ENCODE measurements at regions not wholly inside any gene's neighbourhood (a gene's known extent, or its start where the extent isn't known, plus 50 kb on each side); places are given as distances from the start of the nearest gene placed in this dataset.

GRCh38 chr14:70269582-70269981, 80.8 kb upstream of the SLC8A3 start:
- Mint-ChIP-seq H3K4me3 (no peak overlapping the region), H3K27me3 (no peaks in the 10 kb centered on the region), H3K4me1 (ENCODE audit: unreplicated experiment) (no peaks in the 10 kb centered on the region), H3K27ac (no peak overlapping the region), H3K9me3 (no peaks in the 10 kb centered on the region), H3K36me3 (no peaks in the 10 kb centered on the region)
- DNase-seq (ENCODE audit: extremely low spot score, unreplicated experiment) = no peak
- no peak for TF ChIP-seq CTCF (conservative IDR thresholded peaks at IDR 0.05)

- TF ChIP-seq CTCF (conservative IDR thresholded peaks at IDR 0.05) = no peak
- Mint-ChIP-seq H3K4me1 (ENCODE audit: unreplicated experiment) (no peaks in the 10 kb centered on the region), H3K9me3 (no peaks in the 10 kb centered on the region), H3K36me3 (no peaks in the 10 kb centered on the region), H3K4me3 (no peak overlapping the region), H3K27ac (no peak overlapping the region), H3K27me3 (no peaks in the 10 kb centered on the region)
- DNase-seq (ENCODE audit: extremely low spot score, unreplicated experiment) = no peak
Observed at GRCh38 chr14:70268760-70269159, 80.0 kb upstream of the SLC8A3 start.

GRCh38 chr14:70266157-70266556, 77.4 kb upstream of the SLC8A3 start:
- H3K27ac Mint-ChIP-seq = no peak overlapping the region
- TF ChIP-seq CTCF (conservative IDR thresholded peaks at IDR 0.05) = no peak

GRCh38 chr14:70265422-70265821, 76.7 kb upstream of the SLC8A3 start:
- no peak for TF ChIP-seq CTCF (conservative IDR thresholded peaks at IDR 0.05)
- Mint-ChIP-seq H3K4me1 (ENCODE audit: unreplicated experiment) (no peaks in the 10 kb centered on the region), H3K27ac (no peak overlapping the region), H3K9me3 (no peaks in the 10 kb centered on the region), H3K4me3 (no peak overlapping the region), H3K27me3 (peaks cover 6% of the 10 kb centered on the region), H3K36me3 (no peaks in the 10 kb centered on the region)
- no peak for DNase-seq (ENCODE audit: extremely low spot score, unreplicated experiment)

More at GRCh38 chr14:70266157-70266556, 77.4 kb upstream of the SLC8A3 start:
- Mint-ChIP-seq H3K9me3 (no peaks in the 10 kb centered on the region), H3K4me1 (ENCODE audit: unreplicated experiment) (no peaks in the 10 kb centered on the region), H3K4me3 (no peak overlapping the region), H3K27me3 (peaks cover 6% of the 10 kb centered on the region), H3K36me3 (no peaks in the 10 kb centered on the region)
- DNase-seq (ENCODE audit: extremely low spot score, unreplicated experiment) = no peak

- no peak for TF ChIP-seq CTCF (conservative IDR thresholded peaks at IDR 0.05)
- DNase-seq (ENCODE audit: extremely low spot score, unreplicated experiment) = no peak
- H3K4me3 Mint-ChIP-seq = no peak overlapping the region
- H3K4me1 Mint-ChIP-seq (ENCODE audit: unreplicated experiment) = no peaks in the 10 kb centered on the region
- no peaks in the 10 kb centered on the region for H3K36me3 Mint-ChIP-seq
- peaks cover 6% of the 10 kb centered on the region for H3K27me3 Mint-ChIP-seq
- no peak overlapping the region for H3K27ac Mint-ChIP-seq
- peaks cover 4% of the 10 kb centered on the region for H3K9me3 Mint-ChIP-seq
Observed at GRCh38 chr14:70259420-70259819, 70.7 kb upstream of the SLC8A3 start.

GRCh38 chr14:70257526-70257925, 68.8 kb upstream of the SLC8A3 start:
- TF ChIP-seq CTCF (conservative IDR thresholded peaks at IDR 0.05) = peak; percentile 53
- H3K9me3 Mint-ChIP-seq = peaks cover 4% of the 10 kb centered on the region
- peak overlapping the region; percentile 14 for H3K4me3 Mint-ChIP-seq
- no peaks in the 10 kb centered on the region for H3K4me1 Mint-ChIP-seq (ENCODE audit: unreplicated experiment)
- no peaks in the 10 kb centered on the region for H3K36me3 Mint-ChIP-seq
- peaks cover 3% of the 10 kb centered on the region for H3K27me3 Mint-ChIP-seq
- no peak overlapping the region for H3K27ac Mint-ChIP-seq
- DNase-seq (ENCODE audit: extremely low spot score, unreplicated experiment) = no peak

All from type B pancreatic cell (in vitro differentiated cells).